DMS153 treated with DMSO at 0.1 percent for 48 hours (cell line): ENCODE measurements at regions not wholly inside any gene's neighbourhood (a gene's known extent, or its start where the extent isn't known, plus 50 kb on each side); places are given as distances from the start of the nearest gene placed in this dataset.
"Not testable (repeated sequence)": the region's sequence is repeated elsewhere in the genome, so short reads cannot be mapped to it uniquely, and the experiment has no call there.

Experiments used
- DNase-seq: peaks from one replicate; lab custom pipeline; 2025; ENCODE audit not compliant: unreplicated experiment; lab: John Stamatoyannopoulos, UW

DNA sequence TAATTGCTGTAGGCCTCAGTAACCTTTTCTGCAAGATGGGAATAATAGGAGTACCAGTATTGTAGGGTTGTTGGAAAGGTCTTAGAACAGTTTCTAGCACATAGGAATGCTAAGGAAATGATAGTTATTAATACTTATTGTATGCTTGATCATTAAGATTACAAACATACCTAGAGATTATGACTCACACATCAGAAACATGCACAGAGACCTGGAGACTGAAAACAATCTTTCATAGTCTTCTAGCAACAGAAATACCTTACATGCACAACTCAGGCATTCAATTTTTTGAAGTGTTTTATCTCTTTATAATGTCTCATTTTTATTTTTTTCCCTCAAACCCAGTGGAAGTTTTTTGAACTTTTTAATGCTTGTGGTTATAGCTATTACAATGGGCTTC is 104.4 kb upstream of the ZBTB20 start:
- DNase-seq: no peak

DNA sequence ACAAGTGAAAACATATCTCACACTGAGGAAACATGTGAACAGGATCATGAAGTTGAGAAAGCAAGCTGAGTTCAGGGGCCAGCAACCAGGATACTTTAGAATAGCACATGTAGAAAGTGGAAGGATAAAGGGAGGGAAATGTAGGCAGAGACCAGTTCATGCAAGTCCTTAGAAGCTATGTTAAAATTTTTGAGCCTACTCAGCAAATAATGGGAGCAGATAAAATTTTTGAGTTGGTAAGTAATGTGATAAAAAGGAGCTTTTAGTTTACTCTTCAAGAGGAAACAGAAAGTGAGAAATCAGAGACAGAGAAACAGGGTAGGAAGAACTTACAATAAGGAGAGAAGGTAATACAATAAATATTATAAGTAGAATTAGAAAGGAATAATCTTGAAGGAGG is 105.6 kb upstream of the ZBTB20 start:
- no peak for DNase-seq

DNA sequence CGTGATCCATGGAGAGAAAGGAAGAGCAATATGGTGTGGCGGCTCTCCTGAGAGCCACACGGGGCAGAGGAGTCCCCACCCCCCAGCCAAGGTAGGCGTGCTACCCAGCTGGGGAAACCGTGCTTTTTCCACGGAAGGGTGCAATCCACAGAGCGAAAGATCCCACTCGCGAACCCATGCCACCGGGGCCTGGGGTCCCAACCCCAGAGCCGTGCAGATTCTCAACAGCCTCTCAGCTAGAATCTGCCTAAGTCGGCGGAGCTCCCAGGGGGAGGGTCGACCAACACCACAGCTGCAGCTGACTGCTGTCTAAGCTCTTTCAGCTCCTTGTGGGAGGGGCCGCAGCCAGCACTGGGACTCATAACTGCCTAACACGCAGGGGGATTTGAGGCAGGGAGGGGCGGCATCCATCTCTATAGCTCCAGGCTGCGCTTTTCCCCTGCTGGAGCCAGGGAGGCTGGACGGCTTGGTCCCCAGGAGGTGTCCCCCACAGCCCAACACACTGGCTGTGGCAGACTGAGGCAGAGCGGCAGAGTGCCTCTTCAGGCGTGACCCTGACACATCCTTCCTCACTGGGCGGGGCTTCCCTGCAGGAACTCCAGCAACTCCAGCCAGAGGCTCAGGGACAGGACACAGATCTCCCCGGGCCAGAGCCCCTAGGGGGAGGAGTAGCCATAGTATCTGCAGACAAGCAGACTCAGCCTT is 107.6 kb upstream of the ZBTB20 start:
- DNase-seq: no peak

DNA sequence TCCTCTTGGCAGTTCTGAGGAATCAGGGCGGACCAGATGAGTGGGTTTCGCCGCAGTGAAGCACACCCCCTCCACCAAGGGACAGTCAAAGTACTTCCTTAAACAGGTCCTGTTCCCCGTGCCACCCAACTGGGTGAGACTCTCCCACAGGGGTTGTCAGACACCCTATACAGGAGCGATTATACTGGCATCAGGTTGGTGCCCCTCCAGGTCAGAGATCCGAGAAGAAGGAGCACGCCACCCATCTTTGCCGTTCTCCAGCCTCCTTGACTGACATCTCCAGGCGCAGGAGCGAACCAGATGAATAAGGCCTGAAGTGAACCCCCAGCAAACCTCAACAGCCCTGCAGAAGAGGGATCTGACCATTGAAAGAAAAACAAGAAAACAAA is 108.1 kb upstream of the ZBTB20 start:
- DNase-seq: no peak

DNA sequence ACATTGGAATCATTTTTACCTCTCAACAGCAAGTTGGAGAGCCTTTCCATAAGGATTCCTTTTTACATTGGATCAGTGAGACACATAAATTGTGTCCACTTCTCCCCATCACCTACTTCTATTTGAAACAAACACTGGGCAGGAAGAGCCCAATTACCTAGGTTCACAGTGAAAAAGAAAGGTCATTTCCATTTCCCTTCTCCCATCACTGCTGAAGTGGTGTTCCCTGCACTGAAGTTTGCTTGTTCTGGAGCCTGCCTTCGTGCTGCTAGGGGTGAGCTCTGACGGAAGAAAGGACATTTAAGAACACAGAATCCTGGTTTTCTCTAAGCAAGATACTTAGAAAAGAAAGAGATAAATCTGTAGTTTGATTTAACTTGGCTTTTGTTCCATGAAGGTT is 123.8 kb upstream of the ZBTB20 start:
- peak; percentile 7 for DNase-seq

- DNase-seq: no peak
Measured at GRCh38 chr3:115272036-115272824, 125.1 kb upstream of the ZBTB20 start.

GRCh38 chr3:115275896-115276295 is 128.8 kb upstream of the ZBTB20 start:
- no peak for DNase-seq

- DNase-seq: no peak
Measured at GRCh38 chr3:115279939-115280338, 132.9 kb upstream of the ZBTB20 start.

DNA sequence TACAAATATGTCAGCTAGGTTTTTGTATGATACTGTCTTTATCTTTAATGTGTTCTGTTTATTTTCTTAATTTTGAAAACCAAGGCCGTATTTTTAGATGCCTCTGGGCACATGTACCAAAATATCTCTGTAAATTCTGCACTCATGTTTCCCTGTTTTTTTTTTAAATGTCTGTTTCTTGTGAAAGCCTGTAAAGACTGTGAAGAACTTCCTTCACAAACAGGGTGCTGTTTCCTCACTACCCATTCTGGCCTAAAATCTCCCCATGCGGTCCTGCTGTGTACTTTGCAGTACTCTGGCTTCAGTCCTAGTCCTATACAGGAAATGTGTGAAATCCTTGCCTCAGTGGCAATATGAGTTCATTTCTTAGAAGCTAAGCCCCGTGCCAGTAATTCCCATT is 133.4 kb upstream of the ZBTB20 start:
- no peak for DNase-seq

GRCh38 chr3:115281697-115282675 is 134.9 kb upstream of the ZBTB20 start:
- no peak for DNase-seq

- no peak for DNase-seq
Measured at GRCh38 chr3:115284980-115285379, 137.9 kb upstream of the ZBTB20 start.

DNA sequence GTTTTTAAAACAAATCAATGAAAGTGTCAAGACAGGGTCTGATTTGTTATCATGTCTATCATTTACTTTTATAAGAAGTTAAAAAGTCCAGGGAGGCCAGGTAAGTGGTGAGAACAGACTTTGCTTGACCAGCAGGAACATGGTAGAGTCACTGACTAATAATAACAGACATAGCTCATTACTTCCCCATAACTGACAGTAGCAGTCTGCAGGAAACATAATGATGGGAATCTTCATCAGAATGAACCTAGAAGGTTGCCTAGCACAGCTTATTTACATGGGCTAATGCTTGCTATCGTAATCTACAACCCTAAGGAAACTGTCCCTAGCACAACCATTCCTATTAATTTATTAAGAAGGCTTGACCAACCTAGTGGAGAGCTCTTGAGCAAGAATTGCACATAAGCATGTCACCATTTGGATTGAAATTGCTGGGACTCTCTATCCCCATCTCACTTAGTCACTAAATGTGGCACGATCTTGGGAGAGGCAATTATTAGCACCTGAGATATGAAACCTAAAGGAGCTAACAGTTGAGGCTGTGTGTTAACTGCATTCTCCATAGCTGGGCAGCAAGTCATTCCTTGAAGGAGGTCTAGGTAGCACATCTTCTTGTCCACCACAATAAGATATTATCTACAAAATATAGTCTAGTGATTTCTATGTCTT is 139.6 kb upstream of the ZBTB20 start:
- no peak for DNase-seq

DNA sequence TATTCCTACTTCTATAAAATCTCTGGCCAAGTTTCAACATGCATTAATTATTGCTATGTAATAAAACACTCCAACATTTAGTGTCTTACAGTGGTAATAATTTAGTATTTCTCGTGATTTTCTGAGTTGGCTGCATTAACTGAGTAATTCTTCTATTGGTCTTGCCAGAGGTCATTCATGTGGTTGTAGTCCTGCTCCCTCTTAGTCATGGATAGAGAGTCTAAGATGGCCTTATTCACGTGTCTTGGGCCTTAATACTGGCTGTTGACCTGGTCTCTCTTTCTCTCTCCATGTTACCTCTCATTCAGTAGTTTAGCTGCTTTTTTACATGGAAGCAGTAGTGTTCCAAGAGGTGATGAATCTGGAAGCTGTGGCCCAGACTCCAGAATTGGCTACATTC is 140.1 kb upstream of the ZBTB20 start:
- no peak for DNase-seq

DNA sequence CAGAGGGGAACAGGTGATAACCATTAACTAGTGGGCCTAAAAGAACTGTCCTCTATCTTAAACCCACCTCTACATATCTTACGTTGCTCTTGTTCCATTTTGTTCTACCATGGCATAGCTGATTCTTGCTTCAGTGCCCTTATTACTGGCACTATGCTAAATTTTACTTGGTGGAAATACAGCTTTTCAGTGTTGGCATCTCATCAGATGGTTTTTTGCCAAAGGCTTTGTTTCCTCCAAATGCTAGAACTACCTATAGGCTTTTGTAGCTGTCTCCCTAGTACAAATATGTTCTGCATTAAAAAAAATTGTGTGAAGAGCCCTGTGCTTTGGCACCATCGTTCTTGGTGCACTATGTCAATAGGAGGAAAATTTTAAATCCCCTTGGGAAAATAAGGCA is 145.0 kb upstream of the ZBTB20 start:
- no peak for DNase-seq

DNA sequence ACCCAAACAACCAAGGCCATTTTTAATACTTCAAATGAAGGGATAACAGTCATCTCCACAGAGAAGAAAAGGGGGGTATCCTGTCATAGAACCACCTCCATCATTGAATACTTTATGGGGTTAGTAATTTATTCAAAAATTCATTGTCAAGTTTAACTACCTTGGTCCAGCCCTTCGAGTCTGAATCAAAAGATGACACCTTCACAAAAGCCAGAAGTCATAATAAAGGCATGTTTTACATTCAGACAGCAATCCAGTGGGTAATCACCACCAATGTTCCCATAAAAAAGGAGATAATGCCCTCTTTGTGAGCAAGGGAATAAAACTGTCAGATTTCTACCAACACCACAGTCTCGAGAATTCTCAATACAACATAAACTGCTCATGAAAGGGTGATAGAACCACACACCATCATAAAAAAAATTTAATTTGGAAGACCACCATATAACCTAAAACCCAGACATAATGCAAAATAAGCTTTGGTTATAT is 145.6 kb upstream of the ZBTB20 start:
- no peak for DNase-seq

GRCh38 chr3:115293321-115293720 is 146.2 kb upstream of the ZBTB20 start:
- no peak for DNase-seq

DNA sequence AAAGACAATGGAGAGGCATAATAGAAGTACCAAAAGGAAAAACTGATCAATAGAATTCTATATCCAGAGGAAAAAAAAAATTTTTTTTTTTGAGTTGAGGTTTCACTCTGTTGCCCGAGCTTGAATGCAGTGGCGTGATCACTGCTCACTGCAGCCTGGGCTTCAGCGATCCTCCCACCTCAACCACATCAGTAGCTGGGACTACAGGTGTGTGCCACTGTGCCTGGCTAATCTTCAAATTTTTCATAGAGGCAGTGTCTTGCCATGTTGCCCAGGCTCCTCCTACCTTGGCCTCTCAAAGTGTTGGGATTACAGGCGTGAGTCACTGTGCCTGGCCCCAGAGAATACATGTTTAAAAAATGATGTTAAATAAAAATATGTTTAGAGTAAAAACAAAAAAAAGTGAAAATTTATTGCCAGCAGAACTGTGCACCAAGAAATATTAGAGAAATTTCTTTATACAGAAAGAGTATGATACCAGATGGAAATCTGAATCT is 154.3 kb upstream of the ZBTB20 start:
- DNase-seq: no peak

DNA sequence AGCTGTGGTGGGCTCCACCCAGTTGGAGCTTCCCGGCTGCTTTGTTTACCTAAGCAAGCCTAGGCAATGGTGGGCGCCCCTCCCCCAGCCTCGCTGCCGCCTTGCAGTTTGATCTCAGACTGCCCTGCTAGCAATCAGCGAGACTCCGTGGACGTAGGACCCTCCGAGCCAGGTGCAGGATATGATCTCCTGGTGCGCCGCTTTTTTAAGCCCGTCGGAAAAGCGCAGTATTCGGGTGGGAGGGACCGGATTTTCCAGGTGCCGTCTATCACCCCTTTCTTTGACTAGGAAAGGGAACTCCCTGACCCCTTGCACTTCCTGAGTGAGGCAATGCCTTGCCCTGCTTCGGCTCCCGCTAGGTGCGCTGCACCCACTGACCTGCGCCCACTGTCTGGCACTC is 170.9 kb upstream of the ZBTB20 start:
- DNase-seq: not testable (repeated sequence)

GRCh38 chr3:115321400-115321805 is 174.3 kb upstream of the ZBTB20 start:
- peak; percentile 50 for DNase-seq

- no peak for DNase-seq
Measured at GRCh38 chr3:115322901-115323300, 175.8 kb upstream of the ZBTB20 start.

GRCh38 chr3:115323380-115323779 is 176.3 kb upstream of the ZBTB20 start:
- DNase-seq: no peak
